HepG2 (cell line): ENCODE measurements at regions not wholly inside any gene's neighbourhood (a gene's known extent, or its start where the extent isn't known, plus 50 kb on each side); places are given as distances from the start of the nearest gene placed in this dataset.
"Not testable (repeated sequence)": the region's sequence is repeated elsewhere in the genome, so short reads cannot be mapped to it uniquely, and the experiment has no call there.

ENCODE experiments used
- ATAC-seq: fragments of 200-7000 bp; cut with Tn5 transposase; 3 replicates; pipeline ENCODE4 v1.9.1; 2020; ENCODE audit warnings: mild to moderate bottlenecking, moderate library complexity
- BruUV-seq: library from RNA; stranded (reverse); fragments of 400-500 nt; replicated peaks from 2 replicates; lab custom pipeline; 2021; lab: Mats Ljungman, UMichigan
- CTCF ChIA-PET: fragments of 300-600 bp; formaldehyde crosslinking; extraction: SDS; loops from one replicate; lab custom pipeline; 2021; ENCODE audit warnings: low total read pairs, inconsistent platforms, low intra/inter-chr PET ratio; lab: Yijun Ruan, JAX
- POLR2A ChIA-PET: fragments of 350-600 bp; sonication (Branson Sonifier 250); formaldehyde crosslinking; loops from one replicate; lab custom pipeline; 2020; ENCODE audit warnings: antibody characterized with exemption, inconsistent platforms; lab: Yijun Ruan, JAX
- DNase-seq: peaks from one replicate; pipeline ENCODE4 v3.0.0-alpha.2; 2015; ENCODE audit warnings: low spot score
- FAIRE-seq: peaks from 3 replicates; lab custom pipeline; 2011; peaks lifted over from hg19 to GRCh38; lab: Jason Lieb, UNC
- H2AFZ ChIP-seq: one replicate; pipeline ENCODE4 v1.6.1; 2011; ENCODE audit warnings: low read length, inconsistent platforms
- H3K27ac ChIP-seq: fragments of 300-600 bp; 3 replicates; pipeline ENCODE4 v1.8.0; 2011; ENCODE audit warnings: mixed run types, mild to moderate bottlenecking, mixed read lengths, low read length, inconsistent platforms; ENCODE audit not compliant: insufficient read depth; ENCODE audit errors: extremely low read length
- H3K27me3 ChIP-seq, 2 experiments: fragments of 200-600 bp in 1 of 2; 2 replicates in 1 of 2; 3 replicates in 1 of 2; pipeline versions ENCODE4 v1.6.0 to v1.8.0; 2011; ENCODE audit warnings: low read length in 2 of 2, mild to moderate bottlenecking in 2 of 2, moderate library complexity in 2 of 2, inconsistent platforms in 1 of 2; ENCODE audit not compliant: insufficient read depth in 2 of 2, control insufficient read depth in 1 of 2
- H3K36me3 ChIP-seq, 2 experiments: fragments of 200-600 bp in 1 of 2; replicated peaks in 1 of 2; 2 replicates in 1 of 2; 3 replicates in 1 of 2; pipeline versions ENCODE4 v1.5.1 to v1.8.0; 2011; ENCODE audit warnings: low read length in 2 of 2, inconsistent platforms in 1 of 2; ENCODE audit not compliant: insufficient read depth in 2 of 2, control insufficient read depth in 1 of 2
- H3K4me1 ChIP-seq: 2 replicates; pipeline ENCODE4 v1.5.1; 2012; ENCODE audit warnings: low read length, inconsistent platforms; ENCODE audit not compliant: insufficient read depth
- H3K4me2 ChIP-seq: 2 replicates; pipeline ENCODE4 v1.6.0; 2011; ENCODE audit warnings: low read depth, low read length, inconsistent platforms
- H3K4me3 ChIP-seq, 3 experiments: fragments of 200-600 bp in 1 of 3; sonication (generic), shearing (Covaris generic) in 1 of 3; replicated peaks in 1 of 3; 2 replicates each; pipeline ENCODE4 v1.5.1; 2011 to 2016; ENCODE audit warnings: low read length in 3 of 3, inconsistent platforms in 2 of 3, low read depth in 2 of 3, mild to moderate bottlenecking in 2 of 3, control low read depth in 1 of 3, mixed read lengths in 1 of 3; ENCODE audit not compliant: insufficient read depth in 1 of 3
- H3K79me2 ChIP-seq: one replicate; pipeline ENCODE4 v1.6.1; 2011; ENCODE audit warnings: low read length, inconsistent platforms; ENCODE audit not compliant: insufficient read depth
- H3K9ac ChIP-seq: 2 replicates; pipeline ENCODE4 v1.6.0; 2011; ENCODE audit warnings: mild to moderate bottlenecking, low read depth, low read length, inconsistent platforms; ENCODE audit not compliant: insufficient read depth
- H3K9me3 ChIP-seq: 2 replicates; pipeline ENCODE4 v1.5.1; 2012; ENCODE audit warnings: mild to moderate bottlenecking, low read length
- H4K20me1 ChIP-seq: 2 replicates; pipeline ENCODE4 v1.6.0; 2011; ENCODE audit warnings: inconsistent platforms, mild to moderate bottlenecking, low read length, moderate library complexity; ENCODE audit not compliant: insufficient read depth
- ATF3 ChIP-seq: sonication (generic); formaldehyde crosslinking; IDR thresholded peaks from 2 replicates; pipeline ENCODE4 v1.4.0; 2020; ENCODE audit warnings: missing genetic modification reagents
- GLMP ChIP-seq: sonication (generic); formaldehyde crosslinking; IDR thresholded peaks from 2 replicates; pipeline ENCODE4 v1.9.0; 2021; ENCODE audit warnings: missing genetic modification reagents, mild to moderate bottlenecking, borderline replicate concordance
- HNRNPL ChIP-seq: fragments of 200-400 bp; formaldehyde crosslinking; IDR thresholded peaks from 2 replicates; pipeline ENCODE4 v1.6.1; 2017; ENCODE audit warnings: mild to moderate bottlenecking, low read depth, low read length
- HOXA9 ChIP-seq: sonication (generic); formaldehyde crosslinking; IDR thresholded peaks from 2 replicates; pipeline ENCODE4 v1.8.1; 2022; ENCODE audit warnings: missing genetic modification reagents, mild to moderate bottlenecking, moderate library complexity, borderline replicate concordance
- MATR3 ChIP-seq: sonication (generic); formaldehyde crosslinking; IDR thresholded peaks from 2 replicates; pipeline ENCODE4 v1.4.0; 2020; ENCODE audit warnings: missing genetic modification reagents
- NCOA5 ChIP-seq: sonication (generic); formaldehyde crosslinking; IDR thresholded peaks from 2 replicates; pipeline ENCODE4 v1.4.0; 2020; ENCODE audit warnings: missing genetic modification reagents
- PRPF4 ChIP-seq: fragments of 200-400 bp; formaldehyde crosslinking; IDR thresholded peaks from 2 replicates; pipeline ENCODE4 v1.6.1; 2016; ENCODE audit warnings: low read length, low read depth; ENCODE audit not compliant: poor library complexity, severe bottlenecking
- SNAPC5 ChIP-seq: sonication (generic); formaldehyde crosslinking; IDR thresholded peaks from 2 replicates; pipeline ENCODE4 v1.8.1; 2023; ENCODE audit warnings: mild to moderate bottlenecking, missing genetic modification reagents, borderline replicate concordance
- THRA ChIP-seq: sonication (generic); formaldehyde crosslinking; IDR thresholded peaks from 2 replicates; pipeline ENCODE4 v1.4.0; 2020; ENCODE audit warnings: missing genetic modification reagents, borderline replicate concordance
- XRCC5 ChIP-seq: fragments of 200-400 bp; formaldehyde crosslinking; optimal IDR thresholded peaks from 2 replicates; pipeline ENCODE3; 2017; ENCODE audit warnings: mild to moderate bottlenecking, low read length
- ZNF205 ChIP-seq: IDR thresholded peaks from 2 replicates; pipeline ENCODE4 v1.6.1; 2018; ENCODE audit warnings: missing biosample characterization, missing genetic modification reagents
- ZNF383 ChIP-seq: sonication (generic); formaldehyde crosslinking; IDR thresholded peaks from 2 replicates; pipeline ENCODE4 v1.4.0; 2020; ENCODE audit warnings: missing genetic modification reagents, mild to moderate bottlenecking, borderline replicate concordance
- ZNF569 ChIP-seq: sonication (generic); formaldehyde crosslinking; IDR thresholded peaks from 2 replicates; pipeline ENCODE4 v1.5.0; 2020; ENCODE audit warnings: mild to moderate bottlenecking, missing genetic modification reagents, moderate library complexity, borderline replicate concordance
- ZNF597 ChIP-seq: sonication (generic); formaldehyde crosslinking; IDR thresholded peaks from 2 replicates; pipeline ENCODE4 v1.5.0; 2020; ENCODE audit warnings: missing genetic modification reagents
- ZNF891 ChIP-seq: sonication (generic); formaldehyde crosslinking; IDR thresholded peaks from 2 replicates; pipeline ENCODE4 v1.5.0; 2020; ENCODE audit warnings: mild to moderate bottlenecking, missing genetic modification reagents
- ZSCAN25 ChIP-seq: sonication (generic); formaldehyde crosslinking; IDR thresholded peaks from 2 replicates; pipeline ENCODE4 v1.8.0; 2022; ENCODE audit warnings: mild to moderate bottlenecking, missing genetic modification reagents
- WGBS: methylation state at CpG from one replicate; pipeline ENCODE4 v1.1.6; 2017; ENCODE audit warnings: low lambda C conversion rate; 5-methylcytosine and 5-hydroxymethylcytosine counted together
- in situ Hi-C: cut with HindIII; loops from 2 replicates; pipeline ENCODE4 v1.10.0; 2017; ENCODE audit warnings: low pct_unique_long_range_greater_than_20kb; ENCODE audit not compliant: extremely low pct_ligation_motif_present
- intact Hi-C: fragments of 100-400 bp; cut with micrococcal nuclease; formaldehyde crosslinking; loops from one replicate; pipeline ENCODE4 v1.10.0; 2022; ENCODE audit not compliant: unreplicated experiment

GRCh38 chr17:71648342-71648741 lies 472.5 kb upstream of the SOX9 start:
- CTCF ChIA-PET, intact Hi-C loops, ATAC-seq, H3K9me3 ChIP-seq, in situ Hi-C loops, H3K79me2 ChIP-seq, FAIRE-seq, H3K4me2 ChIP-seq, H2AFZ ChIP-seq, H3K27me3 ChIP-seq, POLR2A ChIA-PET, H3K9ac ChIP-seq, H3K4me1 ChIP-seq, H3K27ac ChIP-seq, H3K36me3 ChIP-seq, H3K4me3 ChIP-seq, BruUV-seq, H4K20me1 ChIP-seq, DNase-seq: not testable (repeated sequence)
- 63% methylated on average over 2 of the region's 2 CpGs for WGBS

- no peaks in the 10 kb centered on the region for H3K36me3 ChIP-seq
- no peak overlapping the region for H3K9ac ChIP-seq
- H3K9me3 ChIP-seq: no peaks in the 10 kb centered on the region
- ATAC-seq (no peak), FAIRE-seq (no peak), DNase-seq (no peak)
- POLR2A ChIA-PET: no interaction called here
- H2AFZ ChIP-seq: no peak overlapping the region
- no peaks in the 10 kb centered on the region for H3K79me2 ChIP-seq
- H3K4me2 ChIP-seq: no peak overlapping the region
- H3K4me1 ChIP-seq: no peaks in the 10 kb centered on the region
- H4K20me1 ChIP-seq: no peaks in the 10 kb centered on the region
- no peak overlapping the region for H3K27ac ChIP-seq
- H3K27me3 ChIP-seq: no peaks in the 10 kb centered on the region
- no TSS peak for BruUV-seq
- intact Hi-C loops (no loop called here), in situ Hi-C loops (no loop called here)
- H3K4me3 ChIP-seq: no peak overlapping the region
- CTCF ChIA-PET: no interaction called here
- TF ChIP-seq MATR3 (CRISPR knock-in tag) (no peak), HOXA9 (CRISPR knock-in tag) (no peak), NCOA5 (CRISPR knock-in tag) (no peak), PRPF4 (no peak), ATF3 (CRISPR knock-in tag) (no peak), ZNF205 (no peak), ZNF597 (CRISPR knock-in tag) (no peak), ZNF891 (CRISPR knock-in tag) (no peak), GLMP (no peak), ZNF569 (CRISPR knock-in tag) (no peak), ZSCAN25 (CRISPR knock-in tag) (no peak), ZNF383 (CRISPR knock-in tag) (no peak), THRA (CRISPR knock-in tag) (no peak), SNAPC5 (CRISPR knock-in tag) (no peak), HNRNPL (no peak), XRCC5 (no peak)
Observed at GRCh38 chr17:71649941-71650350, 470.9 kb upstream of the SOX9 start.
